Activated T-cell treated with anti-CD3 and anti-CD28 coated beads, Interleukin-2, amount 50 U/mL, for 4 hours (primary cell): ENCODE measurements at regions not wholly inside any gene's neighbourhood (a gene's known extent, or its start where the extent isn't known, plus 50 kb on each side); places are given as distances from the start of the nearest gene placed in this dataset.

Experiments used
- ATAC-seq, 2 donors: fragments of 200-7000 bp; cut with Tn5 transposase; one replicate each; pipeline ENCODE4 v1.10.0; 2021
- DNase-seq: peaks from one replicate; pipeline ENCODE4 v3.0.0-alpha.2; 2020
- H3K27me3 Mint-ChIP-seq: one replicate; pipeline ENCODE4 v1.8.0; 2021; ENCODE audit warnings: low read depth, mixed read lengths
- H3K36me3 Mint-ChIP-seq: one replicate; pipeline ENCODE4 v1.8.0; 2022; ENCODE audit warnings: mixed read lengths; ENCODE audit not compliant: insufficient read depth
- H3K4me1 Mint-ChIP-seq: one replicate; pipeline ENCODE4 v1.8.0; 2021; ENCODE audit warnings: low read depth, mixed read lengths
- H3K4me3 Mint-ChIP-seq: one replicate; pipeline ENCODE4 v1.8.0; 2021; ENCODE audit warnings: mild to moderate bottlenecking, moderate library complexity, mixed read lengths
- H3K9me3 Mint-ChIP-seq: one replicate; pipeline ENCODE4 v1.8.0; 2021; ENCODE audit warnings: mixed read lengths

DNA sequence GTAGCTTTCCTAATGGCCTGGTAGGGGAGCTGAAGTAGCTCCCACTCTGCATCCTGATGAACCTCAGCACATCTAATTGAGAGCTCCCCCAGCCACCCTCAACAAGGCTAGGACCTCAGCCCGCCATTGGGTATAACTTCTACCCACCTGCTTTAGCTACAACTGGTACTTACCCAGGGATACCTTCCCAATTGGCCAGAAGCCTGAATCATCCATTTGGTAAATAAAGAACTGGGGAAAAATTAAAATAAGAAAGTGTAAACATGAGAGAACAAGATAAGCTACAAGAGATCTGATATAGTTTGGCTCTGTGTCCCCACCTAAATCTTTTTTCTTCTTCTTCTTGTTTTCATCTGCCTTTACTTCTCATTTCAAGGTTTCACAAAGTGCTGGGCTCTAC lies 372.0 kb downstream of the CMPK2 start:
- H3K9me3 Mint-ChIP-seq, result no peaks in the 10 kb centered on the region
- H3K36me3 Mint-ChIP-seq, result no peaks in the 10 kb centered on the region
- H3K27me3 Mint-ChIP-seq, result no peaks in the 10 kb centered on the region
- no peaks in the 10 kb centered on the region for H3K4me1 Mint-ChIP-seq
- ATAC-seq (no peak), DNase-seq (no peak)
- no peak overlapping the region for H3K4me3 Mint-ChIP-seq

DNA sequence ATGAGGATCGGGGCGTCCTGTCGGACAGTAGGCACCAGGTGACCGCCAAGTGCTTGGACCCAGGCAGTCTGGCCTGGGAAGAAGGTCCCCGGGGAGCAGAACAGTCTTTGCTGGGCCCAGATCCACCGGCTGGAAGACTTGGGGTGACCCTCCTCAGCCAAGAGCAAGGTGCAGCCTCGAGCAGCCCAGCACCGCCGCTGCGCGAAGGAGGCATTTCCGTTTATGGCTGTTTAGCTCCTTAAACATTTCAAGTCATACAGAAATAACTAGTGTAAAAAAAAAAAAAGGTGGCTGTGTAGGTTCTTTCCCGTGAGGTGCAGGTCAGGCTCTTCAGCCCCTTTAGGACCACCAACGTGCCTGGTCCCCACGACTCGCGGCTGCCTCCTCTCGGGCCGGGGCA lies 370.2 kb downstream of the CMPK2 start:
- Mint-ChIP-seq H3K27me3 (no peaks in the 10 kb centered on the region), H3K36me3 (no peaks in the 10 kb centered on the region), H3K4me3 (no peak overlapping the region), H3K9me3 (peaks cover 5% of the 10 kb centered on the region), H3K4me1 (no peaks in the 10 kb centered on the region)
- no peak for DNase-seq
- no peak for ATAC-seq

DNA sequence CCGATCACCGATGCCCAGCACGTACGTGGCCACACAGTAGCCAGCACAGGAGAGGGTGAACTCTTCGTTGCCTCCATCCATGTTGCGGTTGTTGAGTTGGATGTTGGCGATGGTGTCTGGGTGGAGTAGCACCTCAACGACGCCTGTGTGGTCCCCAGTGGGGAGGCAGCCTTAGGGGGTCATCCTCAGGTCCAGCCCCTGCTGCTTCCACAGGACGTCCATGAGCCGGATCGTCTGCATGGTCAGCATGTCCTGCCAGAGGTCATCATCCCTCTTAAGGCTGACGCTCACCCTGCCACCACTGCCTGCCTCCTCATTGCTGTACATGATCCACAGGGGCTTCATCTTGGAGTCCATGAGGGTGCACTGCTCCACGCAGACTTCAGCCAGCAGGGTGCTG lies 369.3 kb downstream of the CMPK2 start:
- ATAC-seq (no peak), DNase-seq (no peak)
- Mint-ChIP-seq H3K9me3 (peaks cover 5% of the 10 kb centered on the region), H3K36me3 (no peaks in the 10 kb centered on the region), H3K4me3 (no peak overlapping the region), H3K27me3 (no peaks in the 10 kb centered on the region), H3K4me1 (no peaks in the 10 kb centered on the region)

DNA sequence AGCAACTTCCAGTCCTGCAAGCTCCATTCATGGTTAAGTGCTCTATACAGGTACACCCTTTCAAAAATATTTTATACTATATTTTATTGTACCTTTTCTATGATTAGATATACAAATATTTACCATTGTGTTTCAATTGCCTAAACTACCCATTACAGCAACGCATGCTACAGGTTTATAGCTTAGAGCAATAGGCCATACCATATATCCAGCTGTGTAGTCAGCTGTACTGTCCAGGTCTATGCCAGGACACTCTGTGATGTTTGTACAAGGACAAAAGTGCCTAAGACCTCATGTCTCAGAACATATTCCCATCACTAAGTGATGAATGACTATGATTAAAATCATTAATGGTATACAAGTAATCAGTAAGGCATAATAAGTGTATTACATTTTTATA lies 368.7 kb downstream of the CMPK2 start:
- Mint-ChIP-seq H3K27me3 (no peaks in the 10 kb centered on the region), H3K36me3 (no peaks in the 10 kb centered on the region), H3K4me1 (no peaks in the 10 kb centered on the region), H3K9me3 (peaks cover 5% of the 10 kb centered on the region), H3K4me3 (no peak overlapping the region)
- DNase-seq (no peak), ATAC-seq (no peak)

DNA sequence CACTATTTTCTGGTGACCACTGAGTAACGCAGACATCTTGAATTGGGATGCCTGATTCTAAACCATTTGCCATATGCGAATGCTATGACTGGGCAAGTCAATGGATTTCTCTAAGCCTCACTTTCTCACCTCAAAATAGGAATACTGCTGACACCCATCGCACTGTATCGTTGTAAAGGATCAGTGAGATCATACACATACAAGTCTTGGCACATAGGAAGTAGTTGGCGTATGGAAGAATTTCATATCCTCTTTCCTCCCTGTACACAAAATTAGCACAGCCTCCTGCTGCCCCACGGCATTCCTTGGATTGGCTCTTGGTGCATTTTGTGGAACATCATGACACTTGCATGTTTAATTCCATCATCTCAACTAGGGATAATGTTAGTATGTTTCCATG lies 366.9 kb downstream of the CMPK2 start:
- Mint-ChIP-seq H3K4me1 (no peaks in the 10 kb centered on the region), H3K9me3 (peaks cover 5% of the 10 kb centered on the region), H3K27me3 (no peaks in the 10 kb centered on the region), H3K4me3 (no peak overlapping the region), H3K36me3 (no peaks in the 10 kb centered on the region)
- no peak for ATAC-seq
- DNase-seq, result no peak

DNA sequence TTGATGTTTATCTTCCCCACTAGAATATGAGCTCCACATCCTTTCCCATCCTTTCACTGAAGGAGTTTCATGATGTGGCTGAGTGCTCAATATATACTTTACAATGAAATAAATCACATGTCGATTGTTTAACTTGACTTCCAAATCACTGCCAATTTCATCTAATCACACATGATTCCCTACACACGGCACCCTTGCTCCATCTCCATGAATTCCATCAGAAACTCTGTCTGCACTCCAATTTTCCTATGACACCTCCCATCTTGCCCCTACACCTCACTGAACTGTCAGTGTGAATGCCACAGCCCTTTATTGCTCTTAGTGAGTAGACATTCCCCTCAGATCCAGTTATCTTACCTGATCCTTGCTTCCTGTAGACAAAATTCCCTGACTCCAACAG lies 366.0 kb downstream of the CMPK2 start:
- ATAC-seq, result no peak
- no peak for DNase-seq
- Mint-ChIP-seq H3K4me3 (no peak overlapping the region), H3K4me1 (no peaks in the 10 kb centered on the region), H3K9me3 (peaks cover 5% of the 10 kb centered on the region), H3K36me3 (no peaks in the 10 kb centered on the region), H3K27me3 (no peaks in the 10 kb centered on the region)

DNA sequence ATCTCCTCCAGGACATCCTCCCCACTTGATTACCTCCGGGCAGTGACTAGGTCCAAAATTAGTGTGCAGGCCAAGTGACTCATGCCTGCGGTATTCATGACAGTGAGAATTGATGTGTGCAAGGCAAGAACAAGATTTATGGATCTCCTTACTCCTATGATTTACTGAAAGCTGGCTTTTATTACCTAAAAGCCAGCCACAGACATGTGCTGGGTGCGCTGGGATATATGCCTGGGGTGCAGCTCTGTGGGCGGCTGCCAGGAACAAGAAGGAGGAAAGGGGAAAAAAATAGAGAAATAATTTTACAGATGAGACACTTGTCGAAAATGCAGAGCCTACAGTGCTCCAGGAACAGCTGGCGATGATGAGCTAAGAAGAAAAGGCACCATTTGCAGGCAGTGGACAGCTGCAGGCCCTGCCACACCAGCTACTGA lies 359.3 kb downstream of the CMPK2 start:
- no peak for DNase-seq
- no peak overlapping the region for H3K4me3 Mint-ChIP-seq
- no peaks in the 10 kb centered on the region for H3K9me3 Mint-ChIP-seq
- H3K4me1 Mint-ChIP-seq, result no peaks in the 10 kb centered on the region
- no peaks in the 10 kb centered on the region for H3K36me3 Mint-ChIP-seq
- no peak for ATAC-seq
- H3K27me3 Mint-ChIP-seq, result no peaks in the 10 kb centered on the region

DNA sequence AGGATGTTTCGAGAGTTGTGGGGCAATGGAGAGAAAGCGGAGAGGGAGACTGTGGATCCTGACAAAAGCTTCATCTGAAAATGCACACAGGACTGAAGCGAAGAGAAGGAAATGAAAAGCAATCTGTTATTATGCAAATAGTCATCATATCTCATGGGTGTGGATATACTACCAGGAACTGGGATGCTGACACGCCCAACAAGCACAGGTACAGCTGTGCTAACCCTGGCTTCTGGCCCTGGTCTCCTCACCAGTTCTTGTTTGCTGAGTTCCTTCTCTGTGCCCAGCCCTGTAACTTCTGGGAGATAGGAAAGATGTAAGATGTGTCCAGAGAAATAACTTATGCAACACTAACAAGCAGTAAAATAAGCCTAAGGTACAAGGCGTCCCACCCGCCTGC lies 358.8 kb downstream of the CMPK2 start:
- ATAC-seq (no peak), DNase-seq (no peak)
- Mint-ChIP-seq H3K4me3 (no peak overlapping the region), H3K4me1 (no peaks in the 10 kb centered on the region), H3K36me3 (no peaks in the 10 kb centered on the region), H3K9me3 (no peaks in the 10 kb centered on the region), H3K27me3 (no peaks in the 10 kb centered on the region)

DNA sequence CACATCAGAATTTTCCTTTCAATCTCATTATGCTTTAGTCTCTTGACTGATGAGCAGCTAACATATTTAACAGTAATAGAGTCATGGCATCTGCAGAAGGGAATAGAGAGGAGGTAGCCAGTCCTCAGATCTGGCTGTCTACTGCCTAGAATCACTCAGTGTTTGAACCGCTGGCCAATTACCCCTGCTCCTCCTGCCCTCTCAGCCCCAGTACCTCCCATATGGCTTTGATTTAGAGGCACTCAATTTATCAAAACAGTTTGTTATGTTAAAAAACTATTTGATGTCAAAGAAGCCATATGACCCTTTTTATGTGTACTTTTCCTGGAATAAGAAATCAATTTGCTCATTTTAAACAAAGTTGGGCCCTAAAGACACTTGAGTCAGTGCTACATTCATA lies 355.2 kb downstream of the CMPK2 start:
- H3K4me1 Mint-ChIP-seq, result no peaks in the 10 kb centered on the region
- H3K4me3 Mint-ChIP-seq, result no peak overlapping the region
- H3K36me3 Mint-ChIP-seq, result no peaks in the 10 kb centered on the region

DNA sequence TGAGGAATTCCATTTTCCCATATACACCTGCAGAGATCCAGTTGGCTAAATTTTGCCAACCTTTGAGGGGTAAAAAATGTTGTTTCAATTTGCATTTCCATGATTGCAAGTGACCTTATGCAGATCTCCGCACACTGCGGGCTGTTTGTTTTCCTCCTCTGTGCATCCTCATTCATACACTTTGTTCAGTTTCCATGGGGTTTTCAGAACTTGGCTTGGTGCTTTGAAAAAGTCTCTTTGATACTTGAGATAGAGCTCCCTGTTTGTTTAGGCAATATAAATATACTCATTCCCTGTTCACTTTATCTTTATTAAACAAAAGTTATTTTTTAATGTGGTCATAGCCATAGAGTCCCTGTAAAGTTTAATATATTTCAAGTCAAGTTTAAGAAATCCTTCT lies 353.1 kb downstream of the CMPK2 start:
- Mint-ChIP-seq H3K4me1 (no peaks in the 10 kb centered on the region), H3K9me3 (no peaks in the 10 kb centered on the region), H3K27me3 (peaks cover 2% of the 10 kb centered on the region), H3K4me3 (no peak overlapping the region), H3K36me3 (no peaks in the 10 kb centered on the region)
- ATAC-seq, result no peak
- DNase-seq, result no peak

More for the DNA sequence above, 355.2 kb downstream of the CMPK2 start:
- DNase-seq (no peak), ATAC-seq (no peak)
- Mint-ChIP-seq H3K9me3 (no peaks in the 10 kb centered on the region), H3K27me3 (peaks cover 2% of the 10 kb centered on the region)

DNA sequence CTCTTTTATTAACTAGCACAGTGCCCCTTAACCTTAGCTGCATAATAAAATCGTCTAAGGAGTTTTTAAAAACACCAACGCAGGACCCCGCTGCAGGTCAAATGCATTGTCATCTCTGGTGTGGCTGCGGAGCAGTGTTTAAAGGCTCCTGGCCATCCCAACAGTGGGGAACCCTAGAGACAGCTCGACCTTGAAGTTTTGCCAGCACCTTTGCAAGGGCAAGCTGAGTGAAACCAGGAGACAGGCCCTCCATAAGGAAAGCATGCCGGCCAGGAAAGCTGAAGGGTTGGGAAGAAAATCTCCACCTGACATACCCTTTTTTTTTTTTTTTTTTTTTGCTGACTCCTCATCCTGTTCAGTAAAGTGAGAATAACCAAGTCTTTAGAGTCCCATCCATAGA lies 349.0 kb downstream of the CMPK2 start:
- ATAC-seq (no peak), DNase-seq (no peak)
- Mint-ChIP-seq H3K27me3 (peaks cover 2% of the 10 kb centered on the region), H3K36me3 (no peaks in the 10 kb centered on the region), H3K4me3 (no peak overlapping the region), H3K4me1 (no peaks in the 10 kb centered on the region), H3K9me3 (no peaks in the 10 kb centered on the region)

DNA sequence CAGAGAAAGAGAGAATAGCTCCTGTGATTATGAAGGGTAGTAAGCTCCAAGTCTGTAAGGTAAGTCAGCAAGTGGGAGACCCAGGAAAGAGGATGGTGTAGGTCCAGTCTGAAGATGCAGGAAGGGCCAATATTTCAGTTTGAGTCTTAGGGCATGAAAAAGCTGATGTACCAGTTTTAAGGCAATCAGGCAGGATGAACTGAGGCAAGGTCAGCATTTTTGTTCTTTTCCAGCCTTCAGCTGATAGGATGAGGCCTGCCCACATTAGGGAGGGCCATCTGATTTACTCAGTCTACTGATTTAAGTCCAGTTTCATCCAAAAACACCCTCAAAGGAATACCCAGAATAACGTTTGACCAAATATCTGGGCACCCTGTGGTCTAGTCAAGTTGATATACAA lies 347.3 kb downstream of the CMPK2 start:
- peaks cover 2% of the 10 kb centered on the region for H3K27me3 Mint-ChIP-seq
- no peak for DNase-seq
- H3K4me1 Mint-ChIP-seq, result no peaks in the 10 kb centered on the region
- no peak overlapping the region for H3K4me3 Mint-ChIP-seq
- no peaks in the 10 kb centered on the region for H3K36me3 Mint-ChIP-seq
- no peak for ATAC-seq
- no peaks in the 10 kb centered on the region for H3K9me3 Mint-ChIP-seq

DNA sequence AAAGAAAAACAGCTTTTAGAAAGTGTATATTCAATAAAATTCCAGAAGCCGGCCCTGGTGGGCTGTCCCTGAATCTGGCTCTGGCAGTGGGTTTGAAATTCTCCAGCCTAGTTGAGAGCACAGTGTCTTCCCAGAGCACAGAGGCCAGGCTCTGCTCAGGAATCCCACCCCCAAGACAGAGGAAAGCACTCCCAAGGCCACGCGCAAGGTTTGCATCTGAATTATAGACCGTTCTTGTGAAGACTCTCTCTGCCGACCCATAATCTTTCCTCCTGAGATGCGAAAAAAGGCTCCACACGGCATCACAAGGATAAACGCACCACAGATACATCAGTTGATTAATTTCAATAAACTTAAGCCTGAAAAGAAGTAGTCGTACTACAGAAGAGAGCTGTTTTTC lies 342.2 kb downstream of the CMPK2 start:
- no peaks in the 10 kb centered on the region for H3K9me3 Mint-ChIP-seq
- no peaks in the 10 kb centered on the region for H3K36me3 Mint-ChIP-seq
- DNase-seq, result no peak
- H3K4me1 Mint-ChIP-seq, result no peaks in the 10 kb centered on the region
- ATAC-seq, result no peak
- H3K4me3 Mint-ChIP-seq, result no peak overlapping the region
- no peaks in the 10 kb centered on the region for H3K27me3 Mint-ChIP-seq

DNA sequence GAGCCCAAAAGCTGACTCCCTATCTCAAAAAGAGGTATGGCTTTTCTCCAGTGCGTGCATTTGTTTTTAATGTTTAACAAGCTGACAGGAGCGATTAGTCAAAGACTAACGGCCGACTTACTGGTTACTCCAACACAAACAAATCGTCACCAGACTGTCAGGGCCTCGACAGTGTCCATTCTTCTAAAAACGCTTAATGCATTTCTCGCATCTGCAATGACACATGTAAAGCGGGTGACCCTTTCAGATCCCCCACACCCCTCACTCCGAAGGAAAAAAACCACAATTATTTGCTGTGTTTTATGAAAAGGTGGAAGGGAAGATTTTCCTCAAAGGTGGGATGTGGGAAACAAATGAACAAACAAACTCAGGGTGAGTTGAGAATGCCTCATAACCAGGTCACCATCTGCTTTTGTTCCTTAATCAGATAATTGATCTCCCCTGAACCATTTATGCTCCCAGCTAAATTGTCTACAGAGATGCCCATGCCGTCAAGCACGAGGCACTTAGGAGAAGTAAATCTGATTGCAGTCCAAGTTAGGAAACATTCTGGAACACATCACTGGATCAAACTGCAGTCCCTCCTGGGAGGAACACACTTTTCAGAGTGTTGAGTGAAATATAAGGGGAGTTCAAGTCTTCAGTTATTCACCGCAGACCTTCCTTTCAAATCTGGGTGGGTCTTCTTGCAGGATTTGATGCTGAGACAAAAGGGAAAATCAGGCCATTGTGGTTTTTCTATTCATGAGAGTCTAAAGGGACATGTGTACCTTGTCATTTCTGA lies 340.8 kb downstream of the CMPK2 start:
- Mint-ChIP-seq H3K27me3 (no peaks in the 10 kb centered on the region), H3K36me3 (no peaks in the 10 kb centered on the region), H3K9me3 (no peaks in the 10 kb centered on the region), H3K4me1 (no peaks in the 10 kb centered on the region), H3K4me3 (no peak overlapping the region)
- no peak for ATAC-seq
- DNase-seq, result no peak

DNA sequence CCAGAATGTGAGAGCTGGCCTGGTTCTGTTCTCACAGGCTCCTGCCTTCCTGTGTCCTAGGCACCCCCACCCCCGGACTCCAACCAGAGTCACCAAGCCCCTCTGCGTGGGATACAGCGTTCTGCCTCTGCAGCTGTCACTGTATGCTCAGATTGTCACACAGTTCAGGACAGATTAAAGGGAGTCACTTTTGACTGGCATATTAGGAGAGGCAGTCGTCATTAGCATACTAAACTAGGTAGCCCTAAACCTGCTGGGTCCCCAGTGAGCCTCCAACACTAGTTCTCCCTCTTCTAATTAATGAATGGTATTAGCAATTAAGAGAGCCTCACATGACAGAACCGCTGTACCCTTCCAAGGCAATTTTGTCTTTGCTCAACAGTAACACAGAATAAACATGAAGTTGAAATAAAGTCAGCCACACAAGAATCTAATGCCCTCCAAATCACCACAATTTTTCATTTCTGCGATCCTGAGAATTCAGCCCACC lies 340.2 kb downstream of the CMPK2 start:
- Mint-ChIP-seq H3K4me3 (no peak overlapping the region), H3K36me3 (no peaks in the 10 kb centered on the region), H3K4me1 (no peaks in the 10 kb centered on the region), H3K9me3 (no peaks in the 10 kb centered on the region), H3K27me3 (no peaks in the 10 kb centered on the region)
- ATAC-seq (no peak), DNase-seq (no peak)
